ENCODE measurements at regions not wholly inside any gene's neighbourhood (a gene's known extent, or its start where the extent isn't known, plus 50 kb on each side); places are given as distances from the start of the nearest gene placed in this dataset.

GRCh38 chr2:35920061-35920460 is 435.5 kb upstream of the CRIM1 start:
- TF ChIP-seq CTCF (IDR thresholded peaks at IDR 0.05; ENCODE audit: insufficient read depth, low read length, poor library complexity, severe bottlenecking) (no peak), EZH2phosphoT487 (conservative IDR thresholded peaks at IDR 0.05; ENCODE audit: low read length) (no peak)

All from SU-DHL-6 (cell line).